GM10266 (cell line): ENCODE measurements at regions not wholly inside any gene's neighbourhood (a gene's known extent, or its start where the extent isn't known, plus 50 kb on each side); places are given as distances from the start of the nearest gene placed in this dataset.
"Not testable (repeated sequence)": the region's sequence is repeated elsewhere in the genome, so short reads cannot be mapped to it uniquely, and the experiment has no call there.

Experiments
- DNase-seq: peaks from one replicate; pipeline ENCODE4 v3.0.0; 2012; ENCODE audit errors: extremely low spot score
- CTCF ChIP-seq: IDR thresholded peaks from 2 replicates; pipeline ENCODE4 v1.5.1; 2012; ENCODE audit warnings: mild to moderate bottlenecking, low read depth; ENCODE audit not compliant: control insufficient read depth, insufficient read depth; ENCODE audit errors: missing control alignments

GRCh38 chrX:67213686-67214085, 330.1 kb upstream of the AR start:
- not testable (repeated sequence) for DNase-seq

GRCh38 chrX:67207912-67208311, 335.9 kb upstream of the AR start:
- no peak for DNase-seq

DNA sequence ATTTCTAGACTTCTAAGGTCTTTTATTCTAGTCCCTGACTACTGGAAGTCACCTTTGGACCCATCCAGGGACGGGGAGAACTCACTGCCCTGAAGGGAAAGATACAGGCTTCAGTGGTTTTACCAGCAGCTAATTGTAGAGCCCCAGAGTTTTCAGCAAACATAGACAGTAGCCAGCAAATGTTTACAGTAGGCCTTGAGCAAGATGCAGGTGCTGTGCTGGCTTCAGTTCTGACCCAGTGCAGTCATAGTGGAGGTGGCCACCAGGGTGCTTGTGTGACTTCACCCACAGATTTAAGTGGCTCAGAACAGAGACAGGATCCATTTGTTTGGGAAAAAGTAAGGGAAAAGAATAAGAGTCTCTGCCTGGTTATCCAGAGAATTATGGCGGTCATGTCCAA, 384.4 kb upstream of the AR start:
- DNase-seq = no peak
- TF ChIP-seq CTCF = no peak

More at GRCh38 chrX:67207912-67208311, 335.9 kb upstream of the AR start:
- no peak for TF ChIP-seq CTCF

GRCh38 chrX:67114635-67115034, 429.2 kb upstream of the AR start:
- no peak for DNase-seq

GRCh38 chrX:67105758-67106116, 438.1 kb upstream of the AR start:
- TF ChIP-seq CTCF = no peak
- no peak for DNase-seq

More at GRCh38 chrX:67114635-67115034, 429.2 kb upstream of the AR start:
- TF ChIP-seq CTCF = no peak

DNA sequence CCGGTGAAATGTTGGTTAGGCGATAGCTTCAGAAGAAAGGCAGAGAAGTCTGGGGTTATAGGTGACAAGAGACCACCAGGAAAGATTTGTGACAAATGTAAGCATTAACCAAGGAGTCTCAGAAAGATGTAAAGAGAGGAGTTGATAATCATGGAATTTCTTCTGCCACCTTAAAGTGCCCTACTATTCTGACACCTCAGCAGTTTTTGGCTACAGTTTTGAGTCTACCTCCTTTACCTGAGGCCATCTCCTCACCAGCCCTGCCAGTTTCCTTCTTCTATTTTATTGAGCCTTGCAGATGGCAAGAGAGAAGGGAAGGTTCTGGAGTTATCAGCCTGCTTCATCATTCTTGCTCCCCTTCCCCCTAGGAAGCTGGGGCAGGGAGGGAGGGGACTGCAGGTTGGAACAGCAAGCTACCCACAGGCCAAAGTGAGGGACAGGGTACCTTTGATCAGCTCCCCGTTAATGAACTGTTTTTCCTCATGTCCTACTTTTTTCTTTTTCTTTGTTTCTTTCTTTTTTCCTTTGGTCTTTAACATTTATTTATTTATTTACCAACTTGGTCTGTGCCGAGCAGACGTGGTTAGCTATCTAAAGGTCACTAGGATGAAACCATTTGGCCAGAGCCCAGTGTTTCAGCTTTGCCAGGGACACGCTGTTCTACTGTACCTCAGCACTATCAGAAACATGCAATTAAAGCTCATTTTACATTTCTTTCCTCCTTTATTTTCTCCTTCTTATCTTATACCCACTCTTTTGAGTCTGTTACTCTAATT, 438.7 kb upstream of the AR start:
- TF ChIP-seq CTCF = no peak
- DNase-seq = no peak

DNA sequence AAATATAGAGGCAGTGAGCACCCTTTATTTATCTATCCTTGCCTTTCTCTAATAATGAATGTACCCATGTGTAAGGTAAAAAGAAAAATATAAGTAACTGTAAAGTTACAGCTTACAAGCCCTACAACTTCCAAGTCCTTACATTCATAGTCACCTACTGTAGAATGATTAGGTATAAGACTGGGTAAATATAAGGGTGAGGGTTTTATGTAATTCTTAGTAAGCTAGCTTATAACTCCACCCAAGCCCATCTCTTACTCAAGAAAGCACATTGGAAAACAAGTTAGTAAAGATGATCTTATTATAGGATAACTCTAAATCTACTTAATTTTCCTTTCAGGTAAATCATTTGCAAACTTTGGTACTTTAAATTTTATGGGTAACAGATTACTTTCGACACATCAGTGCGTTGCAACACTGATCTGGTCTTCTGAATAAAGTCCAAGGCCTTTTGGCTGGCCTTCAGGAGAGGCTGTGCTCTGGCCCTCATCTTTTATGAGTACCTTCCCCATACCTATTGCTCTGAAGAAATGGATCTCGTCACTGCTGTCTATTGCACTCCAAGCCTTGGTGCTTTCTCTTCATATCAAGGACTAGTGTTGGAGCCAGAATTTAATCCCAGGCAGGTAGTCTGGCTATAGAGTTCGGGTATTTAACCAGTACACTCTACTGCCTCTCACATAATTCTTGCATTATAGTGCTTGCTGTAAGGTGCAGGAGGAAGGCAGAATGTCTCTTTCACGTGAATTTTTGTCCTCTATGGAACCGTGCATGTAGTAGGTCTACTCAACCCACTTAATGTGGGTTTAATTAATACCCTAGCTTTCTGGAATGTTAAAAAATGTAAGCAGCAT, 443.6 kb upstream of the AR start:
- no peak for DNase-seq
- no peak for TF ChIP-seq CTCF
